ENCODE measurements at regions not wholly inside any gene's neighbourhood (a gene's known extent, or its start where the extent isn't known, plus 50 kb on each side); places are given as distances from the start of the nearest gene placed in this dataset.
"Not testable (repeated sequence)": the region's sequence is repeated elsewhere in the genome, so short reads cannot be mapped to it uniquely, and the experiment has no call there.

DNA sequence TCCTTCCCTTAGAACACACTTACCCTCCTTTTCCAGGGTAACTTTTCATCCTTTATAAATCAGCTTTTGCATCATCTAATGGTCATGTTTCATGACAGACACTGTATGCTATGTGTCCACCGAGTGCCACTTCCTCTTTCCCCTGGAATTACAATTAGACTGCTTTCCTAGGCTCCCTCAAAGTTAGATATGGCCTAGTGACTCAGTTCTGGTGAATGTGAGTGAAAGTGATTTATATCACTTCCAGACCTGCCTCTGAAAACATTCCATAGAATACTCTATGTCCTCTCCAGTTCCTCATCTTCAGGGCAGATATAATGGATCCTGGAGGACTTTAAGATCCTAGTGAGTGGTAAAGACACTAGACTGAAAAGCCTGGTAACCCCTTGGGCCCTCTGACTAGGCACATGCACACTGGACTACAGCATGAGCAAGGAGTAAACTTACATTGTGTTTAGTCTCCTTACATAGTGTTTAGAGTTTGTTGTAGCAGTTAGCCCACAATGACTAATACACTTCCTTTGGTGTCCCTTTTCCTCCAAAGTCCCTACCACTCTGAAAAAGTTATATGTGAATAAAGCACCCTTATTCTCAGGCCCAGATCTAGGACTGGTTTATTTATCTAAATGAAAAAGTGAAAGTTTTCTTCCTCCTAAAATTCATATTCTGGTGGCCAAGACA is 59.3 kb downstream of the GPR88 start:
- peak; percentile 72 for DNase-seq (ENCODE audit: low read depth, low spot score)

GRCh38 chr1:100597784-100598183 is 59.8 kb downstream of the GPR88 start:
- DNase-seq (ENCODE audit: low read depth, low spot score), result no peak

DNA sequence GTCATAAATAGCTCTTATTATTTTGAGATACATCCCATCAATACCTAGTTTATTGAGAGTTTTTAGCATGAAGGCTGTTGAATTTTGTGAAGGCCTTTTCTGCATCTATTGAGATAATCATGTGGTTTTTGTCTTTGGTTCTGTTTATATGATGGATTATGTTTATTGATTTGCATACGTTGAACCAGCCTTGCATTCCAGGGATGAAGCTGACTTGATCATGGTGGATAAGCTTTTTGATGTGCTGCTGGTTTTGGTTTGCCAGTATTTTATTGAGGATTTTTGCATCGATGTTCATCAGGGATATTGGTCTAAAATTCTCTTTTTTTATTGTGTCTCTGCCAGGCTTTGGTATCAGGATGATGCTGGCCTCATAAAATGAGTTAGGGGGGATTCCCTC is 62.4 kb downstream of the GPR88 start:
- not testable (repeated sequence) for DNase-seq (ENCODE audit: low read depth, low spot score)

- DNase-seq (ENCODE audit: low read depth, low spot score), result not testable (repeated sequence)
Observed at GRCh38 chr1:100602028-100602427, 64.1 kb downstream of the GPR88 start.

- DNase-seq (ENCODE audit: low read depth, low spot score), result no peak
Observed at GRCh38 chr1:100604372-100604771, 66.4 kb downstream of the GPR88 start.

- no peak for DNase-seq (ENCODE audit: low read depth, low spot score)
Observed at GRCh38 chr1:100606438-100606837, 68.5 kb downstream of the GPR88 start.

GRCh38 chr1:100607628-100608240 is 69.8 kb downstream of the GPR88 start:
- no peak for DNase-seq (ENCODE audit: low read depth, low spot score)

- no peak for DNase-seq (ENCODE audit: low read depth, low spot score)
Observed at GRCh38 chr1:100609849-100610248, 71.9 kb downstream of the GPR88 start.

- DNase-seq (ENCODE audit: low read depth, low spot score), result no peak
Observed at GRCh38 chr1:100611086-100611485, 73.1 kb downstream of the GPR88 start.

GRCh38 chr1:100612540-100612939 is 74.6 kb downstream of the GPR88 start:
- DNase-seq (ENCODE audit: low read depth, low spot score), result no peak

- no peak for DNase-seq (ENCODE audit: low read depth, low spot score)
Observed at GRCh38 chr1:100613817-100614559, 76.0 kb downstream of the GPR88 start.

DNA sequence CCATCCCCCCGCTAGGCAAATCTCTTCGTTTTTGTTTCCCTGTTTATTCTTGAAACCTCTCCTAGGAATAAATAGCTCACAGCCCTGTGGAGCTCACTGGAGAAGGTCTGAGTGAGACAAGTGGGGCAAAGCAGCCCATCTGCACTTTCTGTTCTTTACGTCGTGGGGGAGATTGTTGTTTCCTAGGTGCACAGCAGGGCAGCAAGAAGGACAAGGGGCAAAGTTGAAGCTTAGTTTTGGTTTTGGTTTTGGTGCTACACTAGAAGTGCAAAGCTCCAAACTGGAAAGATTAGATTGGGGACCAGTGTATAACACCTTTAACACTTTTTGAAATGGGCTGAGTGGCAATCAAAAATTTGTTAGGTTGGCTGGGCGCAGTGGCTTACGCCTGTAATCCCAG is 76.6 kb downstream of the GPR88 start:
- no peak for DNase-seq (ENCODE audit: low read depth, low spot score)

GRCh38 chr1:100615686-100616085 is 77.7 kb downstream of the GPR88 start:
- DNase-seq (ENCODE audit: low read depth, low spot score), result no peak

- no peak for DNase-seq (ENCODE audit: low read depth, low spot score)
Observed at GRCh38 chr1:100616121-100616621, 78.2 kb downstream of the GPR88 start.

GRCh38 chr1:100622037-100622436 is 84.1 kb downstream of the GPR88 start:
- peak; percentile 93 for DNase-seq (ENCODE audit: low read depth, low spot score)

- DNase-seq (ENCODE audit: low read depth, low spot score), result no peak
Observed at GRCh38 chr1:100622506-100622905, 84.6 kb downstream of the GPR88 start.

GRCh38 chr1:100622966-100623762 is 85.2 kb downstream of the GPR88 start:
- DNase-seq (ENCODE audit: low read depth, low spot score), result no peak

- DNase-seq (ENCODE audit: low read depth, low spot score), result no peak
Observed at GRCh38 chr1:100624886-100625610, 87.1 kb downstream of the GPR88 start.

GRCh38 chr1:100626397-100626796 is 88.5 kb downstream of the GPR88 start:
- DNase-seq (ENCODE audit: low read depth, low spot score), result no peak

DNA sequence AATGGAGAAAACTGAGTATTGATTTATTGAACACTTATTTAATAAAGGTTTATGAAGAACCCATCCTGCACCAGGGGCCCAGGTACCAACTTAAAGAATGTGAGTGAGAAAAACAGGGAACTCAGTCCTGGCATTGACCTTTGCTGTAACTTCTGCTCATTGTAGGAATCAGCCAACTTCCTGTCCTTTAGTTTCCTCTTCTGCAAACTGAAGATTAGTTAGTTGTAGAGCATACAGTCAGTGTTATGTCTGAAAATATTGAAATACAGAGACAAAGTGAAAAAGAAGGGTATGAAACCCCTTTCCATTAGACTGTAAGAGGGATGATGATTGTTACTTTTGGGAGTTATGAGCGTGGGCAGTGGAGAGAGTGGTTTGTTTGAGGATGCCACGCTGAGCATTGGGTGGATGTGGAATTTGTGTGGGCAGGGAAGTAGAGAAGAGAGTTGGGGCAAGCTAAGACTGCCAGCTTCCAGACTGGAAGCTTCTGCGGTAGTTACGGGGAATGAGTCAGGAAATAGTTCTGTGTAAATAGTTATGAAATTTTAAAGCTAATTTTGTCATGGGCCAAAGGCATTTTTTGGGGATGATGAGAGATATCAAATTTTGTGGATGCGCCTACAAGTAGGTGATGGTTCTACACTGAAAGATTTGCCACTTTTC is 89.2 kb downstream of the GPR88 start:
- DNase-seq (ENCODE audit: low read depth, low spot score), result no peak

Data from pulmonary artery endothelial cell (primary cell).